ENCODE measurements at regions not wholly inside any gene's neighbourhood (a gene's known extent, or its start where the extent isn't known, plus 50 kb on each side); places are given as distances from the start of the nearest gene placed in this dataset.
A peak's percentile ranks its signal among the peaks of the same experiment; 100 is the strongest.

- Histone ChIP-seq H3K4me1 (ENCODE audit: control insufficient read depth, insufficient read depth, low read length) (no peaks in the 10 kb centered on the region), H3K27ac (ENCODE audit: low read length) (no peak overlapping the region), H3K36me3 (ENCODE audit: control insufficient read depth, insufficient read depth, low read length) (no peaks in the 10 kb centered on the region), H3K4me3 (ENCODE audit: low read length) (no peak overlapping the region), H3K27me3 (ENCODE audit: control insufficient read depth, insufficient read depth, low read length) (no peaks in the 10 kb centered on the region), H3K9me3 (ENCODE audit: control insufficient read depth, low read depth, low read length) (peaks cover 4% of the 10 kb centered on the region)
- WGBS (ENCODE audit: insufficient coverage, low lambda C conversion rate) = no CpG with 5 or more reads among the region's 4 CpGs
- DNase-seq = no peak
Observed at GRCh38 chr4:134773497-134774000, 572.0 kb upstream of the PABPC4L start.

GRCh38 chr4:134762053-134762452 lies 560.5 kb upstream of the PABPC4L start:
- H3K27me3 ChIP-seq (ENCODE audit: control insufficient read depth, insufficient read depth, low read length) = no peaks in the 10 kb centered on the region
- no CpG with 5 or more reads among the region's 4 CpGs for WGBS (ENCODE audit: insufficient coverage, low lambda C conversion rate)
- H3K9me3 ChIP-seq (ENCODE audit: control insufficient read depth, low read depth, low read length) = no peaks in the 10 kb centered on the region
- H3K27ac ChIP-seq (ENCODE audit: low read length) = no peak overlapping the region
- DNase-seq = no peak
- no peak overlapping the region for H3K4me3 ChIP-seq (ENCODE audit: low read length)
- H3K4me1 ChIP-seq (ENCODE audit: control insufficient read depth, insufficient read depth, low read length) = no peaks in the 10 kb centered on the region
- no peaks in the 10 kb centered on the region for H3K36me3 ChIP-seq (ENCODE audit: control insufficient read depth, insufficient read depth, low read length)

- 80% methylated on average over 2 of the region's 3 CpGs for WGBS (ENCODE audit: insufficient coverage, low lambda C conversion rate)
- Histone ChIP-seq H3K9me3 (ENCODE audit: control insufficient read depth, low read depth, low read length) (no peaks in the 10 kb centered on the region), H3K4me1 (ENCODE audit: control insufficient read depth, insufficient read depth, low read length) (no peaks in the 10 kb centered on the region)
Observed at GRCh38 chr4:134756421-134756820, 554.8 kb upstream of the PABPC4L start.

GRCh38 chr4:134754301-134755019 lies 552.9 kb upstream of the PABPC4L start:
- Histone ChIP-seq H3K36me3 (ENCODE audit: control insufficient read depth, insufficient read depth, low read length) (no peaks in the 10 kb centered on the region), H3K4me3 (ENCODE audit: low read length) (no peak overlapping the region), H3K27me3 (ENCODE audit: control insufficient read depth, insufficient read depth, low read length) (no peaks in the 10 kb centered on the region), H3K27ac (ENCODE audit: low read length) (no peak overlapping the region), H3K4me1 (ENCODE audit: control insufficient read depth, insufficient read depth, low read length) (no peaks in the 10 kb centered on the region), H3K9me3 (ENCODE audit: control insufficient read depth, low read depth, low read length) (no peaks in the 10 kb centered on the region)
- no peak for DNase-seq
- WGBS (ENCODE audit: insufficient coverage, low lambda C conversion rate) = no CpG with 5 or more reads among the region's 6 CpGs

More at GRCh38 chr4:134756421-134756820, 554.8 kb upstream of the PABPC4L start:
- H3K27me3 ChIP-seq (ENCODE audit: control insufficient read depth, insufficient read depth, low read length) = no peaks in the 10 kb centered on the region
- no peaks in the 10 kb centered on the region for H3K36me3 ChIP-seq (ENCODE audit: control insufficient read depth, insufficient read depth, low read length)
- H3K4me3 ChIP-seq (ENCODE audit: low read length) = no peak overlapping the region
- H3K27ac ChIP-seq (ENCODE audit: low read length) = no peak overlapping the region
- DNase-seq = no peak

GRCh38 chr4:134753390-134753789 lies 551.8 kb upstream of the PABPC4L start:
- Histone ChIP-seq H3K9me3 (ENCODE audit: control insufficient read depth, low read depth, low read length) (no peaks in the 10 kb centered on the region), H3K27me3 (ENCODE audit: control insufficient read depth, insufficient read depth, low read length) (no peaks in the 10 kb centered on the region), H3K36me3 (ENCODE audit: control insufficient read depth, insufficient read depth, low read length) (no peaks in the 10 kb centered on the region), H3K4me3 (ENCODE audit: low read length) (no peak overlapping the region), H3K4me1 (ENCODE audit: control insufficient read depth, insufficient read depth, low read length) (no peaks in the 10 kb centered on the region), H3K27ac (ENCODE audit: low read length) (no peak overlapping the region)
- no peak for DNase-seq
- no CpG with 5 or more reads among the region's 1 CpG for WGBS (ENCODE audit: insufficient coverage, low lambda C conversion rate)

GRCh38 chr4:134747108-134747805 lies 545.7 kb upstream of the PABPC4L start:
- DNase-seq = peak; percentile 7 to 31

GRCh38 chr4:134740290-134740689 lies 538.7 kb upstream of the PABPC4L start:
- no peaks in the 10 kb centered on the region for H3K4me1 ChIP-seq (ENCODE audit: control insufficient read depth, insufficient read depth, low read length)
- no peak overlapping the region for H3K27ac ChIP-seq (ENCODE audit: low read length)
- H3K36me3 ChIP-seq (ENCODE audit: control insufficient read depth, insufficient read depth, low read length) = no peaks in the 10 kb centered on the region
- no peak overlapping the region for H3K4me3 ChIP-seq (ENCODE audit: low read length)
- no peak for DNase-seq
- WGBS (ENCODE audit: insufficient coverage, low lambda C conversion rate) = no CpG with 5 or more reads among the region's 1 CpG
- no peaks in the 10 kb centered on the region for H3K27me3 ChIP-seq (ENCODE audit: control insufficient read depth, insufficient read depth, low read length)
- H3K9me3 ChIP-seq (ENCODE audit: control insufficient read depth, low read depth, low read length) = no peaks in the 10 kb centered on the region

More at GRCh38 chr4:134747108-134747805, 545.7 kb upstream of the PABPC4L start:
- H3K9me3 ChIP-seq (ENCODE audit: control insufficient read depth, low read depth, low read length) = no peaks in the 10 kb centered on the region
- no peak overlapping the region for H3K4me3 ChIP-seq (ENCODE audit: low read length)
- H3K27me3 ChIP-seq (ENCODE audit: control insufficient read depth, insufficient read depth, low read length) = no peaks in the 10 kb centered on the region
- no peak overlapping the region for H3K27ac ChIP-seq (ENCODE audit: low read length)
- no peaks in the 10 kb centered on the region for H3K36me3 ChIP-seq (ENCODE audit: control insufficient read depth, insufficient read depth, low read length)
- no CpG with 5 or more reads among the region's 6 CpGs for WGBS (ENCODE audit: insufficient coverage, low lambda C conversion rate)
- no peaks in the 10 kb centered on the region for H3K4me1 ChIP-seq (ENCODE audit: control insufficient read depth, insufficient read depth, low read length)

- no peak for DNase-seq
- 60% methylated on average over 1 of the region's 3 CpGs for WGBS (ENCODE audit: insufficient coverage, low lambda C conversion rate)
- no peaks in the 10 kb centered on the region for H3K4me1 ChIP-seq (ENCODE audit: control insufficient read depth, insufficient read depth, low read length)
- no peak overlapping the region for H3K4me3 ChIP-seq (ENCODE audit: low read length)
- no peaks in the 10 kb centered on the region for H3K9me3 ChIP-seq (ENCODE audit: control insufficient read depth, low read depth, low read length)
- H3K27ac ChIP-seq (ENCODE audit: low read length) = no peak overlapping the region
- H3K27me3 ChIP-seq (ENCODE audit: control insufficient read depth, insufficient read depth, low read length) = no peaks in the 10 kb centered on the region
- H3K36me3 ChIP-seq (ENCODE audit: control insufficient read depth, insufficient read depth, low read length) = no peaks in the 10 kb centered on the region
Observed at GRCh38 chr4:134735901-134736300, 534.3 kb upstream of the PABPC4L start.

- no peak for DNase-seq
- Histone ChIP-seq H3K27ac (ENCODE audit: low read length) (no peak overlapping the region), H3K36me3 (ENCODE audit: control insufficient read depth, insufficient read depth, low read length) (no peaks in the 10 kb centered on the region), H3K4me1 (ENCODE audit: control insufficient read depth, insufficient read depth, low read length) (no peaks in the 10 kb centered on the region), H3K9me3 (ENCODE audit: control insufficient read depth, low read depth, low read length) (no peaks in the 10 kb centered on the region), H3K4me3 (ENCODE audit: low read length) (no peak overlapping the region), H3K27me3 (ENCODE audit: control insufficient read depth, insufficient read depth, low read length) (no peaks in the 10 kb centered on the region)
- 92% methylated on average over 2 of the region's 2 CpGs for WGBS (ENCODE audit: insufficient coverage, low lambda C conversion rate)
Observed at GRCh38 chr4:134727696-134728095, 526.1 kb upstream of the PABPC4L start.

GRCh38 chr4:134722306-134722705 lies 520.7 kb upstream of the PABPC4L start:
- Histone ChIP-seq H3K4me1 (ENCODE audit: control insufficient read depth, insufficient read depth, low read length) (no peaks in the 10 kb centered on the region), H3K27me3 (ENCODE audit: control insufficient read depth, insufficient read depth, low read length) (no peaks in the 10 kb centered on the region), H3K9me3 (ENCODE audit: control insufficient read depth, low read depth, low read length) (no peaks in the 10 kb centered on the region), H3K36me3 (ENCODE audit: control insufficient read depth, insufficient read depth, low read length) (no peaks in the 10 kb centered on the region), H3K4me3 (ENCODE audit: low read length) (no peak overlapping the region), H3K27ac (ENCODE audit: low read length) (no peak overlapping the region)
- WGBS (ENCODE audit: insufficient coverage, low lambda C conversion rate) = no CpG with 5 or more reads among the region's 1 CpG
- no peak for DNase-seq

All from large intestine (tissue), 3 donors.